Dermis microvascular lymphatic vessel endothelial cell (primary cell): ENCODE measurements at regions not wholly inside any gene's neighbourhood (a gene's known extent, or its start where the extent isn't known, plus 50 kb on each side); places are given as distances from the start of the nearest gene placed in this dataset.
"Not testable (repeated sequence)": the region's sequence is repeated elsewhere in the genome, so short reads cannot be mapped to it uniquely, and the experiment has no call there.

Experiments used
- DNase-seq, 2 donors: peaks; one replicate each; pipeline versions ENCODE4 v3.0.0 to v3.0.0-alpha.2; 2010; ENCODE audit warnings: low read depth in 2 of 2

DNA sequence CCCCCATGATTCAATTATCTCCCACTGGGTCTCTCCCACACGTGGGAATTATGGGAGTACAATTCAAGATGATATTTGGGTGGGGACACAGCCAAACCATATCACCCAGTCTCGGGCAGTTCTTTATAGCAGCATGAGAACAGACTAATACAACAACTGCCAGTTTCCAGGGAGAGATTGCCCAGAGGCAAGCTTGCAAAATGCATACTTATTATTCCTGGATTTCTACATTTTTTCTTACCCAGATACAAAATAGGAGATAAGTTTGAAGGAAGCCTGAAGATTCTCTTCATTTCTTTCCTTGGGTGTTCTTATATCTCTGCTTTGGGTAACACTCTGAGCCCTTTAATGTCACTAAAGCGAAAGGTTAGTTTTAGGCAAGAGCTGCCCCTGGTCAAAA, 691.2 kb downstream of the TAF11L14 start:
- no peak for DNase-seq

DNA sequence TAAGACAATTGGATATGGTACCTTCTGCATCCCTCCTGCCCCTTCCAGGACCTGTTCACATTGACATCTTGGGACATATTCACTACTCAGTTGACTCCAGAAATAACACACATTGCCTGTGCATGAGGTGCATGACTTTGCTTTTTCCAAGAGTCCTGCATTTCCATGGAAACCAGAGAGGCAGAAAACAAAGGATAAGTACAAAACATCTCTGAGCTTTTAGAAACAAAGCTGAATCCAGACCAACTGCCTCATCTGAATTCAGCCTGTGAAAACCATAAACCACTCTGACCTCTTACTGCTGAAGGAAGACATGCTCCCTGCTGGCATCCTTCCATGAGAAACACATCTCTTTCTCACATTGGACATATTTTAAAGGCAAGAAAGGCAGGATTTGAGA, 695.1 kb downstream of the TAF11L14 start:
- DNase-seq = no peak

DNA sequence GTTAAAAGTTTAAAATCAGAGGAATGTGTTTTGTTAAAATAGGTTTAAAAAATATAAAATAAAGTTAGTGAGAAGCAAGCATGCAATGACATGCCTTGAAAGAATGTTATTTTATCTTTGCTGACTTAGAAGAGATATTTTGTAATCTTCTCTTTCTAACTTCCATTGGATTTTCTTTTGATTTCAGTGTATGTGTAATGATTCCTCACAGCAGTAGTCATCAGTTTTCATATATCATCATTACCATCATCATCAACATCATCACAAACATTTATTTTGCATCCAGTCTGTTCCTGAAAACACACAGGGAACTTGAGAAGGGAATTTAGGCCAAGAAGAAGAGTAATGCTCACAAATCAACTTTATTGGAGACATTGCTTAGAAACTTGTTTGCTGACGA, 699.6 kb downstream of the TAF11L14 start:
- DNase-seq = no peak

DNA sequence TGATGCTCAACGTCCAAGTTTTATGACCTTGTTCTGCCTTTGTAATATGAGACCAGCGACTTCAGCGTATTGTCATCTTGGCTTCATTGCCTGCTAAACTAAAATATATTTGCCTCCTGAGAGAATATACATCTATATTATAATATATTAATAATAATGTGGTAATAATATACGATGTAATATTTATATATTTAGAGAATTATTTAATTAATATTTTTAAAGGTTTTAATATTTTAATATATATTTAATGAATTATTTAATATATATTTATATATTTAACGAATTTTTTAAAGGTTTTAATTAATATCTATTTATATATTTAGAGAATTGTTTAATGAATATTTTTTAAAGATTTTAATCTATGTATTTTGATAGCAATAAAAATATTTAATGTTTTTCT, 700.7 kb downstream of the TAF11L14 start:
- no peak for DNase-seq

DNA sequence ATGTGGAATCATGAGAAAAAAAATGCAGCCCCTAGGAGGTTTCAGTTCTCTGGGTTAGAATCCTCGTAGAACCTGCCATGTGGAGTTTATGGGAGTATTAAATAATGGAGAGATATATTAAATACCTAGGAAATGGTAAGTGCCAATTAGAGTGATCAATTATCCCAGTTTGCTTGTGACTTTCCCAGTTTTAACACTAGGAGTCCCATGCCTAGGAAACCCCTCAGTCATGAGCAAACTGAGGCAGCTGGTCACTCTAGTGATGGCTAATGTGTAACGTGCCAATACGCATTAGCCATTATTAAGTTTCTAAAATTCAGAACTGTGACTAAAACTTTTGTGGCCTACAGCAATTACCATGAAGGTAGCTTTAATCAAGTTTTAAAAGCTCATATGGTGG, 720.6 kb downstream of the TAF11L14 start:
- no peak for DNase-seq

DNA sequence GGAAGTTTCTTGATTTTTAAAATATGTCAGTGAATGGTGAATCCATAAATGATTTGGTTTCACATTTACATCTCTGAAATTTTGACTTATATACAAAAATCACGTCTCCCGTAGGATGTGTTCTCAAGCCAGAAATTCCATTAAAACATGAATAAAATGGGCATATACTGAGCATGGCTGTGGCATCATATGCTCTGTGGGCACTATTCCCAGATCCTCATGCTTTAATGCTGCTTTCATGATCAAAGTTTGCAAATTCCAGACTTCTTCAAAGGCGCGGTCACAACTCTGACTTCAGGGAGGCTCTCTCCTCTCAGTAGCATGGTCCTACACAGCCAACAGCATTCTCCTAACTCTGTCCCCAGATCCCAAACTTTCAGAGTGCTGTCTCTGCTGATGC, 723.2 kb downstream of the TAF11L14 start:
- DNase-seq = no peak

DNA sequence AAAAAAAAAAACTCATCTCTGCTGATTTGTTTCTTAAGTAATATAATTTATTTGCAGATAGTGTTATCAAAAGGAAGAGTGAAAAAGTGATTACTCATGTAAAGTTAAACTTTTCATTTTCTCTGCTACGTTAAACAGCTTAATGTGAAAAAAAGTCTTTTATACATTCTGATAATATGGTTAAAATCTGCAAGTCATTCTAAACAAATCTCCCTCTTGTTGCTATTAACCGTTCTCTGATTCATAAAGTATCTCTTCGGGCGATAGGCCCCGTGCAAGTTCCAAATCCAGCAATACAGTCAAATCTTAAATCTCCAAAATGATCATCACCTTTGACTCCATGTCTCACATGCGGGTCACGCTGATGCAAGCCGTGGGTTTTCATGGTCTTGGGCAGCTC, 732.0 kb downstream of the TAF11L14 start:
- no peak for DNase-seq

DNA sequence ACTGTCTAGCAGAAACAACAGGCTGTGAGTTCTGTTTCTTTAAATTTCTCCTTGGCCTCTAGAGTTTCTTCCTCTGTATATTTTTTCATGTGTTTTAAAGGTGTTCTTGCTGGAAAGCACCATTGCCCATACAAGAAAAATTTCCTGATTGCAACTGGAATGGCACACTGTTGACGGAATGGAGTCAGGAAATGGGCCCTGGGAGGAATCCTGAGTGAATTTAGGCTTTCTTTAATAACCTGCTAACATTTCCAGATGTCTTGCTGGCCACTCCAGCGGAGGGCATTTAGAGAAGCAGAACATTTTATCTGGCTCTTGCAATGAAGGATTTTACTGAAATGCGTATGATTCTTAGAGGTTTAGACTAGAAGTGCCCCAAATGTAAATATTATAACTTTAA, 736.3 kb downstream of the TAF11L14 start:
- DNase-seq = no peak

DNA sequence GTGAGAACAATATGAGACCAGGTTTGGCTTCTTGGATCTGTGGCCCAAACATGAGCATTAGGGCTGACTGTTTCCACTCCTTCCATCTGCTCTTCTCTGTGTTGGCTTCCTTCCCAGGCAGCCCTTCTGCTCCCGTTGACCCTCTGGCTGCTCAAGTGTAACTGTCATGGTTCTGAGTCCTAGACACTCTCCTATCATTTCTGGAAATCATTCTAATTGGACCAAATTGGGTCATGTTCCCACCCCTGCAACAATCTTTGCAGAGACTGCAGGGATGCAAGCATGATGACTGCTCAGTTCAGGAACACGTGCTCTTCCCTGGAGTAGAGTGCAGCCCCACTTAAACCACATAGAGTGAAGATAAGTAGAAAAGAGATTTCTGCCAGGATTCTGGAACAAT, 741.4 kb downstream of the TAF11L14 start:
- no peak for DNase-seq

DNA sequence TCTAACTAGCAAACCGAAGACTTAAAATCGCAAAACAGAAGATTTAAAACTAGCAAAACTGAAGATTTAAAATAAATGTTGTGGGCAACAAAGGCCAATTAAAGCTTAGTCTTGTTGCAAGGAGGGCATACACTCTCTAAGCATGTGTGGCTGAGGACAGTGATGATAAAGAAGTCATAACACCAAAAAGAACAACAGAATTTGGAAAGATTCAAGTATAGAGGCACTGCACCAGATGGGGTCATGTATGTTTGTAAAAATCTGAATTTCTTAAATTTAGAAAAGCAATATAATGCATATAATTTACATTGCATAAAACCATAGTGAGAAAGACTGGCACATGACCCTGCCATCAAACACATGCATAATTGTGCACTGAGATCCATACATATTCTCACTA, 743.8 kb downstream of the TAF11L14 start:
- DNase-seq = no peak

DNA sequence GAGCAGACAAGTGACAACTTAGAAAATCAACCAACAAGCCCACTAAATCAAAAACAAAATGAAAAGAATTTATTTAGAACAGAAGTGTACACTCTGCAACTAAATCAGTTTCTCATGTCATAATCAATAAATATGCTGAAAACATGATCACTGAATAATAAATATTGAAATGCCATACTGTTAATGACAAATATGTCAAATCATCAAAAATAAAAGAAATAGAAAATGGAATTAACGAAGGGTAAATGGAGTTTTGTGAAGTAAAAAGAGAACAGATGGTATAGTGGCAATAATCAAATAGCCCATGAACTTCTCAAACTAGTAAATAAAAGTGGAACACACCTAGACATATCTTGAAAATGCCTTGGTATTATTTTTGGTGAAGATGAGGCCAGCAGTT, 744.9 kb downstream of the TAF11L14 start:
- no peak for DNase-seq

DNA sequence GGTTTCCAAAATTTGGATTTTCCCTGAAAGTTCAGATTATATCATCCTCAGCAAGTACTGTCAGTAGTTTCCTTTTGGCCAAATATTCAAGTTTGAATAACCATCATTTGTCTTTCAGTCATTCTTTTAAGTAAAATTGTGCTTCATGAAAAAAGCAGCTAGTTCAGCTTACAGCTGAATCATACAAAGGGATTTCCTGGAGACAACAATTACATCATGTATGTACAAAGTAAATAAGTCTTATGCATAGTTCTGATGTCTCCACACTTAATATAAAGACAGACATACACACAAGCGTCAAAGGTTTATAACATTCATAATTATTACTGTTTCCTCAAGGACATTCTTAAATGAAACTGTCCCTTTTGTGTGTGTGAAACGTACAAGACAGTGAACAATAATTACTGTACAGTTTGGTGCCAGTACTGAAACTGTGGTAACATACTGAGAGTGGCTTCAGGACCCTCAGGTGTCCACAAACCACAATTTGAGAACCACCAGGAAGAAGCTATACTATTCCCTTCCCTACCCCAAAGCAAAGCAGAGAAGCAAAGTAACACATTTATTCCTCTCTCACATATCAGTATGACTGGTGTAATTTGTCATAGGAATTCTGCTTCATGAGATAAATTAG, 746.6 kb downstream of the TAF11L14 start:
- no peak for DNase-seq

DNA sequence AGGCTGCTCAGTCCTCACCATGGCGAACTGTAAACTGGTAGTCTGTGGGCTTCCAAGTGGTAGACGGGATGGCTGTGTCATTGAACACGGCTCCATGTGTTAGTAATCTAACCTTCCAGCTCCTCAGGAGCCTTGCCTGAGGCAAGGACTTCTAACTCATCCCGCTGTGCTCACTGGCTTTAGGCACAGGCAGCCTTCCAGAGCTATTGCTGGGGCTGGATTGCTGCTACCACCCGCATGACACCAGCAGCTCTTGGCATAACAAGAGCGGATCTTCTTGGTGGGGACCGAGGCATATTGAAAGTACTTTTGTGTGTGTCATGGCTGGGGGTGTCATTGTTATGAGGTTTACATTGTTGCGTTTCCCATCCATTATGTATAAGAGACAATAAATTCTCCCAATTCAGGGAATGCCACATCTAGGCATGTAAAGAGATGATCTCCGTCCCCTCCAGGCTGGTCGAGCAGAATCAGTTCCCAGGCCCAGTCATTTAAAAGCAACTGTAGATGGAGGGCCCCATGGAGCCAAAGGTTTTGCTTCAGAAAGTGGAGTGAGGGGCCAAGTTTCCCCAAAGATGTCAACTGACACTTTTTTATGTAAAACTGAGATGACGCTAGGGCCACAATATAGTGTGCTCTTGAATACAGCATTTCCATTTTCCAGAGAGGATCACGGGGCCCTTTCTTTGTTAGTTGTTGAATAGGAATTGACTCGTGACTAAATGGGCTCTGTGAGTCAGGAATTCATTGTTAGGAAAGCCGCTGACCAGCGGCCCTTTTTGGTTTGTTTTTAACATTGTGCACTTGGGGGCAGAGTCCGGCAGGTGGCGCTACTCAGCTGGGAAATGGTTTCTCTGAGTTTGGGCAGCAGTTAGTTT, 759.5 kb downstream of the TAF11L14 start:
- peak; percentile 30 to 36 for DNase-seq

DNA sequence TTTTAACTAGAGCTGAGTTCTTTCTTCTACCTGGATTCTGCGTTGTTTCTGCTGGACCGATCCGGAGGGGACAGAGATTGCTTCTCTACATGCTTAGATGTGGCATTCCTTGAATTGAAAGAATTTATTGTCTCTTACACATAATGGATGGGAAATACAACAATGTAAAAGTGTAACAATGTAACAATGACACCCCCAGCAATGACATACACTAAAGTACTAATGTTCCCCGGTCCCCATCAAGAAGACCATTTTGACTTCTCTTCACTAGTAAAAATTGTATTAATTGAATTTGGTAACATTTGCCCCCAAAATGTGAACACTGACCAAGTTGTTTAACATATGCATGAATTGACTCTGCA, 760.2 kb downstream of the TAF11L14 start:
- DNase-seq = no peak

DNA sequence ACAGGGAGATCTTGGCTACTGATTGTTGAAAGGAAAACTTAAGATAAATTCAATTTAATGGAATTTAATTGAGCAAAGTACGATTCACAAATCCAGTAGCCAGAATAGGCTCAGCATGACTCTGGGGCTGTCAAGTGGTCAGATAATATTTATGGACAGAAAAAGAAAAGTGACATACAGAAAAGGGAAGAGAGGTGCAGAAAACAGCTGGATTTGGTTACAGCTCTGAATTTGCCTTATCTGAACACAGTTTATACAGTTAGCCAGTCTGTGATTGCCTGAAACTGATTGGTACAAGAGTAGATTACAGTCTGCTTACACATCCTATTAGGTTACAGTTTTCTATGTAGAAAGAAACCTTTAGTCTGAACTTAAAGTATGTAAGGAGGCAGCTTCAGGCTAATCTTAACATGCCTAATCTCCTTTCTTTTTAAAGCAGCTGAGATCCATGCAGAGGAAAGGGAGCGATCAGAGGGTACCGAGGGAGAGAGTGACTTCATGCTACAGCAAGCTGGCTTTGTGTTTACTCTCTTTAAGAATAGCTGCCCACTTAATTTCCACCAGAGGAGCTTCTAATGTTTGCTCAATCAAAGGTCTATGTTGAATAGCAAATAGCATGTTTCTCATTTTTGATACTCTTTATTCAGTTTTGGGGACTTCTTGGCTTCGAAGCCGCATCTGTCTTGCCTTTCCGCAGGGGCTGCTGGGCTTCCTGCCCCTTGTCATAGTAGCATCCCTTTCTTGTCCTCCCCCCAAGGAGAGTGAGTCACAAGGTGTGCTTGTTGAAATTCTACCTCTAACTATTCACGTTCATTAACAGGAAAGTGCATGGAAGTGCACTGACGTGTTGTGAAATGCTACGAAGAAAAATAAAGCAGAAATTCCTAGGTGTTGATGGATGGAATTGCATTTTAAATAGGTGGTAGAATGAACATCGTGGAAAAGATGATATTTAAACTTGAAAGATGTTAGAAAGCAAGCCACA, 761.2 kb downstream of the TAF11L14 start:
- no peak for DNase-seq

DNA sequence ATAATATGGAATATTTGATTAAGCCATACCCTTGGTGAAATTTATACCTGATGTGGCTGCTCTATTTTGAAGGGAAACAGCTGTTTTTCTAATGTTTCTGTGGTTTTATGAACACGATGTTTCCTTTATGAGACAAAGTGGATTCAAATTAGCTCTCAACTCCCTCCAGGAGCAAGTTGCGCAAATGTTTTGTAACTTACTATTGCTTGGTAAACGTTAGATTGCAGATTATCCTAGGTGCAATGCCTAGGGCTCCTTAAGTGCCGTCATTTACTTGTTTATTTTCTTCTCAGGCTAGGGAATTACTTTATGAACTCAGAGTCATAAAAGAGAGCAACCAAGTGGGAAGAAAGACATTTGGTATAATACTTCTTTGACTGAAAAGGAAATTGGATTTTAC, 763.1 kb downstream of the TAF11L14 start:
- DNase-seq = no peak

DNA sequence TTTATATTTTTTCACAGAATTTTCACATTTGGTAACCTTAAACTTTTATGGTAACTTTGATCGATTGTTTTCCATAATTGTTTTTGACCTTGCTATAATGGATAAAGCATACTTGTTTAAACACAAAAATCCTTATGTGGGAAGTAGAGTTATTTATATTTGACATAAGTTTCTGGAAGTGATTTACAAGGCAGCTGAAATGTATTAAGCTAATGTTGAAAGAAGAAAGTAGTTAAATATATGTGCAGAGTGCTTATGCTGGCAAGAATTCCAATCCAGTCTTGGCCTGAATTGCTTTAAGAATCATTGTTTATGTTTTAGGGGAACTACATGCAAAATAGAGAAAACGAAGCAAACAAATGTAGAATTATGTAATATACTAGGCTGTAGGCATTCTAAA, 763.6 kb downstream of the TAF11L14 start:
- no peak for DNase-seq

DNA sequence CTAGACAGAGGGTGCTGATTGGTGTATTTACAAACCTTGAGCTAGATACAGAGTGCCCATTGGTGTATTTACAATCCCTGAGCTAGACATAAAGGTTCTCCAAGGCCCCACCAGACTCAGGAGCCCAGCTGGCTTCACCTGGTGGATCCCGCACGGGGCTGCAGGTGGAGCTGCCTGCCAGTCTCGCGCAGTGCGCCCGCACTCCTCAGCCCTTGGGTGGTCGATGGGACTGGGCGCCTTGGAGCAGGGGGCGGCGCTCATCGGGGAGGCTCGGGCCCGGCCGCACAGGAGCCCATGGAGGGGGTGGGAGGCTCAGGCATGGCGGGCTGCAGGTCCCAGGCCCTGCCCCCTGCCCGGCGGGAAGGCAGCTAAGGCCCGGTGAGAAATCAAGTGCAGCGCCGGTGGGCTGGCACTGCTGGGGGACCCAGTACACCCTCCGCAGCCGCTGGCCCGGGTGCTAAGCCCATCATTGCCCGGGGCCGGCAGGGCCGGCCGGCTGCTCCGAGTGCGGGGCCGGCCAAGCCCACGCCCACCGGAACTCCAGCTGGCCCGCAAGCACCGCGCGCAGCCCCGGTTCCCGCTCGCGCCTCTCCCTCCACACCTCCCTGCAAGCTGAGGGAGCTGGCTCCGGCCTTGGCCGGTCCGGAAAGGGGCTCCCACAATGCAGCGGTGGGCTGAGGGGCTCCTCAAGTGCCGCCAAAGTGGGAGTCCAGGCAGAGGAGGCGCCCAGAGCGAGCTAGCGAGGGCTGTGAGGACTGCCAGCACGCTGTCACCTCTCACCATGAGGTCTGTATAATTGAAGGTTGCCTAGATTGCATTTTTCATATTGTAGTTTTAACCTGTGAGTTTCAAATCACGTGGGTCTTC, 765.4 kb downstream of the TAF11L14 start:
- not testable (repeated sequence) for DNase-seq

DNA sequence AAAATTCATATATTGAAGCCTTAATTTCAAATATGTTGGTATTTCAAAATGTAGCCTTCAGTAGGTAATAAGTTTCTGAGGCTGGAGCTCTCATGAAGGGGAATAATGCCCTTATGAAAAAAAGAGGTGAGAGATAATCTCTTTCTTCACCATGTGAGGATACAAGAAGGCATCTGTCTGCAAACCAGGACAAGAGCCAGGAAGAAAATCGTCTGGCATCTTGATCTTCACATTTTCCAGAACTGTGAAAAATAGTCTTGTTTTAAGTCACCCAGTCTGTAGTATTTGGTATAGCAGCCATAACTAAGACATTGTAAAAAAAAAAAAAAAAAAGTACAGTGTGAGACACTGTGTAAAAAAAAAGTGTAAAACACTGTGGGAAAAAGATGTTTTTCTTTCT, 768.9 kb downstream of the TAF11L14 start:
- DNase-seq = no peak

DNA sequence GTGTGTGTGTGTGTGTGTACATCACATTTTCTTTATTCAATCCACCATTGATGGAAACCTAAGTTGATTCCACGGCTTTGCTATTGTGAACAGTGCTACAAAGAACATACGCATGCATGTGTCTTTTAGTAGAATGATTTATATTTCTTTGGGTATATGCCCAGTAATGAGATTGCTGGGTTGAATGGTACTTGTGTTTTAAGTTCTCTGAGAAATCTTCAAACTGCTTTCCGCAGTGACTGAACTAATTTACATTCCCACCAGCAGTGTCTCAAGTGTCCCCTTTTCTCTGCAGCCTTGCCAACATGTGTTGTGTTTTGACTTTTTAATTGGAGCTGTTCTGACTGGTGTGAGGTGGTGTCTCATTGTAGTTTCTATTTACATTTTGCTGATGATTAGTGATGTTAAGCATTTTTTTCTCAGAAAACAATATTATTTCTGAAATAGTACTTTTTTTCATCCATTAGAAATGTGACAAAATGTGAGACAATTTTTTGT, 769.7 kb downstream of the TAF11L14 start:
- DNase-seq = no peak

DNA sequence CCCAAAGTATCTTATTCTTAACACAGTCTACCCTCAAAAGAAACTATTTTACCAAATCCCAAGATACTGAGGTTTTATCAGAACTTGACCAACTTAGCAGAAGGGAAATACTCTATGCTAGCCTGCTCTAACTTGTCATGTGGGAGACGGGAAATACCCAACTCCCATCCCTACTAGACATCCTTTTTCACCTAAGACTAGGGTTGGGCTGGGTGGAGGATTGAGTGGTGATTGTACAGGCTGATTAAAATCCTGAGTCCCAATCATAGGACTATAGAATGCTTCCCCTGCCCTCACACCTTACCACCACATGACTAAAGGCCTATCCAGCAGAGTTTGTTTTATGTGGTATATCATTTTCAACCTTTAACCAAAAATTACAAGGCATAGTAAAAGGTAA, 786.5 kb downstream of the TAF11L14 start:
- no peak for DNase-seq
